Neural crest cell (in vitro differentiated cells): ENCODE measurements at regions not wholly inside any gene's neighbourhood (a gene's known extent, or its start where the extent isn't known, plus 50 kb on each side); places are given as distances from the start of the nearest gene placed in this dataset.
A peak's percentile ranks its signal among the peaks of the same experiment; 100 is the strongest.

ENCODE experiments used
- DNase-seq: peaks from one replicate; pipeline ENCODE4 v3.0.0; 2021; ENCODE audit warnings: low read depth, mixed read lengths, low spot score
- H3K27ac Mint-ChIP-seq: one replicate; pipeline ENCODE4 v1.8.0; 2021; ENCODE audit warnings: mild to moderate bottlenecking, mixed read lengths; ENCODE audit not compliant: unreplicated experiment
- H3K27me3 Mint-ChIP-seq: 2 replicates; pipeline ENCODE4 v1.8.0; 2021; ENCODE audit warnings: low read depth, mild to moderate bottlenecking, mixed read lengths
- H3K36me3 Mint-ChIP-seq: 2 replicates; pipeline ENCODE4 v1.8.0; 2021; ENCODE audit warnings: low read depth, mild to moderate bottlenecking, mixed read lengths
- H3K4me1 Mint-ChIP-seq: 2 replicates; pipeline ENCODE4 v1.8.0; 2021; ENCODE audit warnings: mixed read lengths
- H3K4me3 Mint-ChIP-seq: one replicate; pipeline ENCODE4 v1.8.0; 2021; ENCODE audit warnings: mild to moderate bottlenecking, mixed read lengths
- H3K9me3 Mint-ChIP-seq: 2 replicates; pipeline ENCODE4 v1.8.0; 2021; ENCODE audit warnings: mixed read lengths
- TF ChIP-seq, protein P1 (sequence below): fragments of 200-600 bp; sonication (generic); conservative IDR thresholded peaks from 2 replicates; pipeline ENCODE4 v1.5.0; 2021; ENCODE audit warnings: antibody characterized with exemption, mild to moderate bottlenecking

DNA sequence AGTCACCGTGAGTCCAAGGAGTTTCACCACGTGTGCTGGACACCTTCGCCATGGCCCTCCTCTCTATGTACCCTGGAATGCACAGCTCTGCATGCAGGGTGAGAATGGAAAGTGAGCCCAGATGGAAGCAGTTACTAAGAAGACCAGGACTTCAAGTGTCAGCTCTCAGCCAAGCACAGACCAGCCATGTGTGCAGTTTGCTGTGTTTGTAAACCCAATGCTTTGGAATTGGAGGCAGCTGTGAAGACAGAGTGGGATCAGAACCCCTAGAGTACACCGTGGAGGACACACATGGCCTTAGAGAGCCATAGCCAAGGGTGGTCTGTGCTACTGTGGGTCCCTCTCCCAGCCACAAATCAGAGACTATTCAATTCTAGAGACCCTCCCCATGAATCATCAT lies 655.5 kb upstream of the ID2 start:
- H3K4me1 Mint-ChIP-seq, result no peaks in the 10 kb centered on the region
- H3K4me3 Mint-ChIP-seq, result no peak overlapping the region
- H3K27ac Mint-ChIP-seq, result no peak overlapping the region
- peaks cover 2% of the 10 kb centered on the region for H3K27me3 Mint-ChIP-seq
- no peak for DNase-seq
- no peaks in the 10 kb centered on the region for H3K36me3 Mint-ChIP-seq
- no peaks in the 10 kb centered on the region for H3K9me3 Mint-ChIP-seq
- TF ChIP-seq, protein P1, sequence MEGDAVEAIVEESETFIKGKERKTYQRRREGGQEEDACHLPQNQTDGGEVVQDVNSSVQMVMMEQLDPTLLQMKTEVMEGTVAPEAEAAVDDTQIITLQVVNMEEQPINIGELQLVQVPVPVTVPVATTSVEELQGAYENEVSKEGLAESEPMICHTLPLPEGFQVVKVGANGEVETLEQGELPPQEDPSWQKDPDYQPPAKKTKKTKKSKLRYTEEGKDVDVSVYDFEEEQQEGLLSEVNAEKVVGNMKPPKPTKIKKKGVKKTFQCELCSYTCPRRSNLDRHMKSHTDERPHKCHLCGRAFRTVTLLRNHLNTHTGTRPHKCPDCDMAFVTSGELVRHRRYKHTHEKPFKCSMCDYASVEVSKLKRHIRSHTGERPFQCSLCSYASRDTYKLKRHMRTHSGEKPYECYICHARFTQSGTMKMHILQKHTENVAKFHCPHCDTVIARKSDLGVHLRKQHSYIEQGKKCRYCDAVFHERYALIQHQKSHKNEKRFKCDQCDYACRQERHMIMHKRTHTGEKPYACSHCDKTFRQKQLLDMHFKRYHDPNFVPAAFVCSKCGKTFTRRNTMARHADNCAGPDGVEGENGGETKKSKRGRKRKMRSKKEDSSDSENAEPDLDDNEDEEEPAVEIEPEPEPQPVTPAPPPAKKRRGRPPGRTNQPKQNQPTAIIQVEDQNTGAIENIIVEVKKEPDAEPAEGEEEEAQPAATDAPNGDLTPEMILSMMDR, result no peak

DNA sequence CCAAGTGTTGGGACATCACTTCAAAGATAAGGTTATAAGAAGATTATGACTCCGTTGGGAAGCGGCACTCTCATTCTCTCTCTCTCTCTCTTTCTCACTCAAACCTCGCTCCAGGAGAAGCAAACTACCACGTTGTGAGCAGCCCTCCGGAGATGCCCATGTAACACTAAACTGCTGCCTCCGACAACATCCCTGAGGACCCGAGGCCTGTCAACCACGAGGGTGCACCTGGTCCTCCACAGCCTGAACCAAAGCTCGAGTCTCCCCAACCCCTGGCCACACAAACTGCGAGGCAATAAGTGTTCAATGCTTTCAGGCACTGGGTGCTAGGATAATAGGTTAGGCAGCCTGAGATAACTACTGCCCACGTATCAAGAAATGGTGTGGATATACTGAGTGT lies 654.5 kb upstream of the ID2 start:
- H3K4me1 Mint-ChIP-seq, result no peaks in the 10 kb centered on the region
- H3K27ac Mint-ChIP-seq, result peak overlapping the region; percentile 78

DNA sequence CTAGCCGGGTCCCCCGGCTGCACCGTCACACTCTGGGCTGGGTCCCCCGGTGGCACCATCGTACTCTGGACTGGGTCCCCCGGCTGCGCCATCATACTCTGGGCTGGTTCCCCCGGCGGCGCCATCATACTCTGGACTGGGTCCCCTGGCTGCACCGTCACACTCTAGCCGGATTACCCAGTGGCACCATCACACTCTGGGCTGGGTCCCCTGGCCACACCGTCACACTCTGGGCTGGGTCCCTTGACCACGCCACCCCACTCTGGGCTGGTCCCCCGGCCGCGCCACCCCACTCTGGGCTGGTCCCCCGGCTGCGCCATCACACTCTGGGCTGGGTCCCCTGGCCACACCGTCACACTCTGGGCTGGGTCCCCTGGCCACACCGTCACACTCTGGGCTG lies 653.8 kb upstream of the ID2 start:
- H3K27me3 Mint-ChIP-seq, result peaks cover 2% of the 10 kb centered on the region

More for the DNA sequence above, 654.5 kb upstream of the ID2 start:
- Mint-ChIP-seq H3K4me3 (no peak overlapping the region), H3K9me3 (no peaks in the 10 kb centered on the region), H3K36me3 (no peaks in the 10 kb centered on the region), H3K27me3 (peaks cover 2% of the 10 kb centered on the region)
- TF ChIP-seq, protein P1, result no peak
- no peak for DNase-seq

DNA sequence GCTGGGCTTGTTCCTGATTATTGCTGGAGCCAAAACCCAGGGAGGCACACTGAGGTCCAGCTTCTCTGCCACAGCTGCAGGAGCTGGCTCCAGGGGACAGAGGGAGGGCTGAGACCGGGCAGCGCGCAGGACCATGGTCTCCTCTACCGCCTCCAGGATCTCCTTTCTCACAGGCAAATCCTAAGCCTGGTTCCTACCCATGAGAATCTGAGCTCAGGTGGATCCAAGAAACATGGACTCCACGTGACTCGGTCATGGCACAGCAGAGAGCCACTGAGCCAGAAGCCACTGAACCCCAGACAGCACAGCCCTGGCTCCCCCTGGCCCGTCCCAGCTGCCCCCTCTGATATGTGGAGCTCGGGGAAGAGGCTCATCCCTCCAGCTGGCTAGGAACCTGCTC lies 653.4 kb upstream of the ID2 start:
- H3K27ac Mint-ChIP-seq, result no peak overlapping the region
- H3K36me3 Mint-ChIP-seq, result no peaks in the 10 kb centered on the region
- no peaks in the 10 kb centered on the region for H3K4me1 Mint-ChIP-seq
- no peak overlapping the region for H3K4me3 Mint-ChIP-seq
- TF ChIP-seq, protein P1, result no peak
- DNase-seq, result no peak
- H3K27me3 Mint-ChIP-seq, result peaks cover 2% of the 10 kb centered on the region
- no peaks in the 10 kb centered on the region for H3K9me3 Mint-ChIP-seq

More for the DNA sequence above, 653.8 kb upstream of the ID2 start:
- Mint-ChIP-seq H3K9me3 (no peaks in the 10 kb centered on the region), H3K4me3 (no peak overlapping the region), H3K4me1 (no peaks in the 10 kb centered on the region), H3K27ac (no peak overlapping the region), H3K36me3 (no peaks in the 10 kb centered on the region)
- DNase-seq, result no peak
- TF ChIP-seq, protein P1, result no peak

DNA sequence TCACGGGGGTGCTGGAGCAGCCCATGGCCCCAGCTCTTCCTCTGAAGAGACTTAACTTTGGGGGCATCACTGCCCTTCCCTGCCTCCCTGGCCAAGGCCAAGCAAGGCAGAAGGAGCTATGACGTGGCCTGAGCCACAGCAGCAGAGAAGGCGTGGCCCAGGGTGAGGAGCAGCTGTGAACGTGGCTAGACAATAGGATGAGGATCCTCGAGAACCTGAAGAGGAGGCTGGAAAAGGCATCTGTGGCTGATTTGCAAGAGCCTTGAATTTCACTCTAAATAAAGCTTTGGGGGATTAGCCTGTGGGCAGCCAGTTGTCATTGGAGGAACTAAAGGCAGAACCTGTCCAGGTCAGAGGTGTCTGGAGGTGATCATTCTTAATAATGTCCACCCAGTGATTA lies 652.9 kb upstream of the ID2 start:
- no peak overlapping the region for H3K27ac Mint-ChIP-seq
- H3K4me3 Mint-ChIP-seq, result no peak overlapping the region
- H3K9me3 Mint-ChIP-seq, result no peaks in the 10 kb centered on the region
- TF ChIP-seq, protein P1, result no peak
- no peak for DNase-seq
- no peaks in the 10 kb centered on the region for H3K36me3 Mint-ChIP-seq
- peaks cover 2% of the 10 kb centered on the region for H3K27me3 Mint-ChIP-seq
- H3K4me1 Mint-ChIP-seq, result no peaks in the 10 kb centered on the region
